ENCODE measurements at regions not wholly inside any gene's neighbourhood (a gene's known extent, or its start where the extent isn't known, plus 50 kb on each side); places are given as distances from the start of the nearest gene placed in this dataset.

- H3K4me3 ChIP-seq (ENCODE audit: low read depth, low read length), result no peak overlapping the region
- TF ChIP-seq CTCF (conservative IDR thresholded peaks at IDR 0.05; ENCODE audit: low read depth, low read length), result no peak
- DNase-seq (ENCODE audit: low read depth), result no peak
Measured at GRCh38 chr2:238502088-238502810, 75.5 kb downstream of the ASB1 start.

- TF ChIP-seq CTCF (conservative IDR thresholded peaks at IDR 0.05; ENCODE audit: low read depth, low read length), result no peak
- no peak overlapping the region for H3K4me3 ChIP-seq (ENCODE audit: low read depth, low read length)
- no peak for DNase-seq (ENCODE audit: low read depth)
Measured at GRCh38 chr2:238502956-238503791, 76.4 kb downstream of the ASB1 start.

- no peak for DNase-seq (ENCODE audit: low read depth)
- TF ChIP-seq CTCF (conservative IDR thresholded peaks at IDR 0.05; ENCODE audit: low read depth, low read length), result no peak
- H3K4me3 ChIP-seq (ENCODE audit: low read depth, low read length), result no peak overlapping the region
Measured at GRCh38 chr2:238504181-238504931, 77.6 kb downstream of the ASB1 start.

GRCh38 chr2:238505119-238505891 is 78.6 kb downstream of the ASB1 start:
- no peak overlapping the region for H3K4me3 ChIP-seq (ENCODE audit: low read depth, low read length)
- no peak for TF ChIP-seq CTCF (conservative IDR thresholded peaks at IDR 0.05; ENCODE audit: low read depth, low read length)
- DNase-seq (ENCODE audit: low read depth), result no peak

- TF ChIP-seq CTCF (conservative IDR thresholded peaks at IDR 0.05; ENCODE audit: low read depth, low read length), result no peak
- no peak overlapping the region for H3K4me3 ChIP-seq (ENCODE audit: low read depth, low read length)
- DNase-seq (ENCODE audit: low read depth), result no peak
Measured at GRCh38 chr2:238505892-238506280, 79.2 kb downstream of the ASB1 start.

DNA sequence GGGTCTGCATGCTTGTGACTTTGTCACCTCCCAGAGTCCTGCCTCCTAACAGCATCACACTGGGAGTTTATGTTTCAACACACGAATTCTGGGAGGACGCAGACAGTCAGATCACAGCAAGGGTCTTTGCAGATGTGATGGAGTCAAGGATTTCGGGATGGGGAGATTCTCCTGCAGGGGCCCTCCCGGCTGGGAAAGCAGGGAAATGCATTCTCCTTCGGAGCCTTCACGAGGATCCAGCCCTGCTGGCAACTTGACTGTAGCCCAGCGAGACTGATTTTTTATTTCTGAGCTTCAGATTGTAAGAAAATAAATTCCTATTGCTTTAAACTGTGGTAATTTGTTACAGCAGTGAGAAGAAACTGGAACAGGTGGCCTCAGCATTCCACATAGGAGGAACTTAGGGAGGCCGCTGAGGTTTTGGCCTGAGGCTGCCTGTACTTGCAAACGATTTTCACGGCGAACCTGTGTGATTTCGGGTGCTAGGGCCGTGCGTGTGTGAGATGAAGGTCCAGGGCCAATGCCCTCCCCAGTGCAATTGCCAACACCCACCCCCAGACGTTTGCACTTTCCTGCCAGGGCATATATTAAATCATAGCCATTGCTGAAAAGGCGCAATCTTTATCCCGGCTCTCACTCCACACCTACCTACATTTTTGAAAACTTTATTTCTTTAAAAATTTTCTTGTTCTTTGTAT is 79.8 kb downstream of the ASB1 start:
- no peak overlapping the region for H3K4me3 ChIP-seq (ENCODE audit: low read depth, low read length)
- no peak for DNase-seq (ENCODE audit: low read depth)
- no peak for TF ChIP-seq CTCF (conservative IDR thresholded peaks at IDR 0.05; ENCODE audit: low read depth, low read length)
